Ectodermal cell (in vitro differentiated cells): ENCODE measurements at regions not wholly inside any gene's neighbourhood (a gene's known extent, or its start where the extent isn't known, plus 50 kb on each side); places are given as distances from the start of the nearest gene placed in this dataset.
"Not testable (repeated sequence)": the region's sequence is repeated elsewhere in the genome, so short reads cannot be mapped to it uniquely, and the experiment has no call there.

Experiments used
- H3K27ac ChIP-seq: 2 replicates; pipeline ENCODE4 v1.7.0; 2013; ENCODE audit warnings: mild to moderate bottlenecking, low read depth, low read length; ENCODE audit not compliant: insufficient read depth, poor library complexity, severe bottlenecking
- H3K27me3 ChIP-seq: 2 replicates; pipeline ENCODE4 v1.7.0; 2013; ENCODE audit warnings: mild to moderate bottlenecking, low read length; ENCODE audit not compliant: insufficient read depth, control insufficient read depth, poor library complexity, severe bottlenecking
- H3K36me3 ChIP-seq: one replicate; pipeline ENCODE4 v1.7.0; 2013; ENCODE audit warnings: low read length; ENCODE audit not compliant: control insufficient read depth, insufficient read depth
- H3K4me1 ChIP-seq: one replicate; pipeline ENCODE4 v1.7.0; 2013; ENCODE audit warnings: low read length; ENCODE audit not compliant: control insufficient read depth, insufficient read depth
- H3K4me3 ChIP-seq: 2 replicates; pipeline ENCODE4 v1.7.0; 2013; ENCODE audit warnings: low read depth, low read length, control low read depth; ENCODE audit not compliant: insufficient read depth
- H3K9me3 ChIP-seq: 2 replicates; pipeline ENCODE4 v1.7.0; 2013; ENCODE audit warnings: mild to moderate bottlenecking, low read length, moderate library complexity; ENCODE audit not compliant: control insufficient read depth
- WGBS, 2 experiments: methylation state at CpG; one replicate each; pipeline ENCODE4 v1.1.7; 2013; ENCODE audit warnings: missing lambda C conversion rate in 2 of 2; 5-methylcytosine and 5-hydroxymethylcytosine counted together

DNA sequence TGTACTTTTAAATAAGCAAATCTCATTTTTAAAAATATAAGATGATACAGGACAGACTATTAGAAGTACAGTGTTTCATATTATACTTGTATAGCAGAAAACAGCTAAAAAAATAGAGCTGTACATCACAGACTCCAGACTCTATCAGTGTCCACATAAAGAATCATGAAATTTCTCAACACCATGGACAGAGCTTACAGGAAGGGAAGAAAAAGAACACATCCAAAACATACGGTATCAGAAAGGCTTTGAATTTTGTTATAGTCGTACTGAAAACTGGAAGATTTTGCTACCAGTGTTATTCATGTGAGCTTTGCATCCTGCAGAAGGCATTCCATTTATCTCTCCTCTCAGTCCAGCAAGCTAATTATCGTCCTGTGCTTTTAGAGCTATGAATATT, 183.2 kb upstream of the PTPRZ1 start:
- no peaks in the 10 kb centered on the region for H3K27me3 ChIP-seq
- WGBS, 2 experiments, result 98% methylated on average over 3 of the region's 3 CpGs
- no peak overlapping the region for H3K27ac ChIP-seq
- no peaks in the 10 kb centered on the region for H3K4me1 ChIP-seq
- H3K9me3 ChIP-seq, result no peaks in the 10 kb centered on the region
- no peaks in the 10 kb centered on the region for H3K36me3 ChIP-seq
- no peak overlapping the region for H3K4me3 ChIP-seq

DNA sequence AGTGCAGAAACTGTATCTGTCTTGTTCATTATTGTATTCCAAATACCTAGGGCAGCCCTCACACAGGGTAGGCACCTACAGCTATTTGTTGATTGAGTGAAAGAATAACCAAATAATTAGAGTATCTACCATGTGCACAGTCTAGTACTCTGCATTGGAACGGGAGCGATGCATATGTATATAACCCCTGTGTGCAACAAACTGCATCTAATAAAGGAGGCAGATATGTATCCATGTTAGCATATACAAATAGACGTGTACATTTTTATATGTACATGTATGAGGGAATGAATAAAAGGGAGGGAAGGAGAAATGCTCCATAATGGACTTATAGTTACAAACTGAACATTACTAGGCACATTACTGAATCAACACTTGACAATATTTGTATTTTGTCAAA, 191.3 kb upstream of the PTPRZ1 start:
- WGBS, 2 experiments, result 88 to 100% methylated on average over 2 to 3 of the region's 3 CpGs
- H3K36me3 ChIP-seq, result no peaks in the 10 kb centered on the region
- H3K4me3 ChIP-seq, result no peak overlapping the region
- no peaks in the 10 kb centered on the region for H3K9me3 ChIP-seq
- H3K27ac ChIP-seq, result no peak overlapping the region
- H3K27me3 ChIP-seq, result no peaks in the 10 kb centered on the region
- peaks cover 3% of the 10 kb centered on the region for H3K4me1 ChIP-seq

GRCh38 chr7:121676168-121676567, 196.8 kb upstream of the PTPRZ1 start:
- 98% methylated on average over 3 of the region's 3 CpGs for WGBS, 2 experiments
- H3K36me3 ChIP-seq, result no peaks in the 10 kb centered on the region
- no peaks in the 10 kb centered on the region for H3K27me3 ChIP-seq
- no peak overlapping the region for H3K4me3 ChIP-seq
- no peak overlapping the region for H3K27ac ChIP-seq
- H3K4me1 ChIP-seq, result peaks cover 7% of the 10 kb centered on the region
- no peaks in the 10 kb centered on the region for H3K9me3 ChIP-seq

DNA sequence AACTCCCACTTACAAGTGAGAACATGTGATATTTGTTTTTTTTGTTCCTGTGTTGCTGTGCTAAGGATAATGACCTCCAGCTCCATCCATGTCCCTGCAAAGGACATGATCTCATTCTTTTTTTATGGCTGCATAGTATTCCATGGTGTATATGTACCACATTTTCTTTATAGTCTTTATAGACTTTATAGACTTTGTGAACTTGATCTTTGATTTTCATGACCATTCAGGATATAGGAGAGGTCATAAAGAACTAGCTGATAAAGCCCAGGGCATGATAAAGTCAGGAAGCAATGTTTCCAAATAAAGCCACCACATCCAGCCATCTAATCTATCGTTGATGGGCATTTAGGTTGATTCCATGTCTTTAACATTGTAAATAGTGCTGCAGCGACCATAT, 198.5 kb upstream of the PTPRZ1 start:
- H3K9me3 ChIP-seq, H3K4me1 ChIP-seq, H3K27ac ChIP-seq, H3K36me3 ChIP-seq, H3K4me3 ChIP-seq, H3K27me3 ChIP-seq: not testable (repeated sequence)
- 84 to 86% methylated on average over 2 of the region's 2 CpGs for WGBS, 2 experiments

GRCh38 chr7:121669144-121669543, 203.8 kb upstream of the PTPRZ1 start:
- no peak overlapping the region for H3K4me3 ChIP-seq

DNA sequence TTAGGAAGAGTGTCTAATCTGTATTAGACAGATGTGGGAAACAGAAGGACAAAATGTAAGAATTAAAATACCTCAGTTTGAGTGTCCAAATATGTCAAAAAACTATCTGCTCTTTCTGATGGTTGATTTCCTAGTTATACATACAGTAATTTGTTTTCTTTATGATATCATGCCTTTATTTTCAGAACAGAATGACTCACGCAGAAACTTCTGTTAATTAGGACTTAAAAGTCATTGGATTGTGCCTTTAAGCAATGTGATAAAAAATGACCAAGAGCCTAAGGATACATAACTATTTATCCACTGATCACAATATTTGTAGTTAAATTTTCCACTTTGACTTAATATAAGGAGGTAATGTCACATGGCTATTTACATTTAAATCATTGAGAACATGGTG, 206.7 kb upstream of the PTPRZ1 start:
- no peaks in the 10 kb centered on the region for H3K4me1 ChIP-seq
- no peak overlapping the region for H3K27ac ChIP-seq
- H3K4me3 ChIP-seq, result no peak overlapping the region
- H3K27me3 ChIP-seq, result no peaks in the 10 kb centered on the region
- no CpG with 5 or more reads among the region's 1 CpG for WGBS, 2 experiments
- no peaks in the 10 kb centered on the region for H3K36me3 ChIP-seq
- no peaks in the 10 kb centered on the region for H3K9me3 ChIP-seq

More at GRCh38 chr7:121669144-121669543, 203.8 kb upstream of the PTPRZ1 start:
- Histone ChIP-seq H3K27ac (no peak overlapping the region), H3K9me3 (no peaks in the 10 kb centered on the region), H3K36me3 (no peaks in the 10 kb centered on the region), H3K4me1 (no peaks in the 10 kb centered on the region), H3K27me3 (no peaks in the 10 kb centered on the region)

DNA sequence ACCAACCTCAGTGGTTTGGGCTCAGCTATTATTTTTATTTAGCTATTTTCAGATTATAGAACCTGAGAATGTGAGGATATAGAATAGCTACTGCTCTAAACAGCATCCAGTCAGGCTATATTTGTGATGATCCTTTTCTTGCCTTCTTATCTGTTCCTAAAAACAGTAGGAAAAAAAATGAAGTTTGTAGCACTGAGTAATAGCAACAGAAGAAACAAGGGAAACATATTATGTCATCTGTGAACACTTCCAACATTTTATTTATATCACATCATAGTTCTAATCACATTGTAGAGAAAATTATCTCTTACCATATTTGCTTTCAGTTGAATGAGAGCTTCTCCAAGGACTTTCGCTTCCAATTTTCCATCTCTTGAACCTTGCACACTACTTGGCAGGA, 229.6 kb upstream of the PTPRZ1 start:
- Histone ChIP-seq H3K9me3 (no peaks in the 10 kb centered on the region), H3K27ac (no peak overlapping the region), H3K4me3 (no peak overlapping the region), H3K36me3 (no peaks in the 10 kb centered on the region), H3K27me3 (no peaks in the 10 kb centered on the region), H3K4me1 (no peaks in the 10 kb centered on the region)
- 82 to 96% methylated on average over 1 of the region's 1 CpG for WGBS, 2 experiments

DNA sequence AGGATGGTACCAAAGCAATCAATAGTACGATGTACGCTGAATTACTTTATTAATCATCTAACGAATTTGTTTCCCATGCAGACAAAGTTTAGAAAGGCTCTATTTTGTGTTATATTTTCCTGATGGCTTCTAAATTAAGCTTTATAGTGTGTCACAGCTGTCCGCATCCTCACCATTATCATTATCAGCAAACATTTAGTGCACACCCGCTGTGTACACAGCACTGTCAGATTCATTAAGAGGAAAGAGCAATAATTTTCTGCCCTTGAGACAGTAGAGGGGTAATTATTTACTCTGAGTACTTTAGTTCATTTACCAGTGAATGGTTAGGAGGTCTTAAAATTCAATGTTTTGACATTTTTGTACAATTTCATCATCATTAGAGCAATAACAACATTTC, 233.3 kb upstream of the PTPRZ1 start:
- Histone ChIP-seq H3K27ac (no peak overlapping the region), H3K4me1 (no peaks in the 10 kb centered on the region), H3K4me3 (no peak overlapping the region), H3K9me3 (no peaks in the 10 kb centered on the region), H3K36me3 (no peaks in the 10 kb centered on the region), H3K27me3 (no peaks in the 10 kb centered on the region)
- WGBS, 2 experiments, result 96% methylated on average over 5 of the region's 5 CpGs

- H3K27ac ChIP-seq, result no peak overlapping the region
- H3K36me3 ChIP-seq, result no peaks in the 10 kb centered on the region
- H3K27me3 ChIP-seq, result no peaks in the 10 kb centered on the region
- 92% methylated on average over 3 of the region's 3 CpGs for WGBS, 2 experiments
- no peaks in the 10 kb centered on the region for H3K4me1 ChIP-seq
- no peak overlapping the region for H3K4me3 ChIP-seq
- H3K9me3 ChIP-seq, result no peaks in the 10 kb centered on the region
Measured at GRCh38 chr7:121638286-121638685, 234.7 kb upstream of the PTPRZ1 start.

GRCh38 chr7:121634356-121634755, 238.2 kb upstream of the FAM3C start:
- Histone ChIP-seq H3K4me3 (no peak overlapping the region), H3K4me1 (no peaks in the 10 kb centered on the region), H3K27me3 (no peaks in the 10 kb centered on the region), H3K27ac (no peak overlapping the region), H3K9me3 (no peaks in the 10 kb centered on the region), H3K36me3 (no peaks in the 10 kb centered on the region)
- 41 to 42% methylated on average over 1 of the region's 1 CpG for WGBS, 2 experiments

DNA sequence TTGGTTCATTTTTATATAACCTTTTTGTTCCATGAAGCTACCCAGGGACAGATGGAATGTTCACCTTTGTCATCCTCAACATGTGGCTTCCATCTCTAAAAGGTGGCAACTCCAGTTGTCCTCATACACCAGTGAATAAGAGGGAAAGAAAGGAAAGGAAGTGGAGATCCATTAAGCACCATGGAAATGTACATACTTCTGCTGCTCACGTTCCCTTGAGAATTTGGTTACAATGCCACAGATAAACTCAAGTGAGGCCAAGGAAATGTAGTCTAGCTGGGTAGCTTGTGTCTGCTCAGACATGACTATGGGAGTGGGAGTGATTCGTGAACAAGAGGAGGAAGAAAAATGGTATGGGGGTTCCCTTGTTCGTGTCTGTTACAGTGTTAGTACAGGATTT, 237.1 kb upstream of the FAM3C start:
- no peaks in the 10 kb centered on the region for H3K9me3 ChIP-seq
- no peaks in the 10 kb centered on the region for H3K27me3 ChIP-seq
- 92% methylated on average over 2 to 3 of the region's 3 CpGs for WGBS, 2 experiments
- H3K36me3 ChIP-seq, result no peaks in the 10 kb centered on the region
- H3K4me1 ChIP-seq, result no peaks in the 10 kb centered on the region
- H3K4me3 ChIP-seq, result no peak overlapping the region
- H3K27ac ChIP-seq, result no peak overlapping the region
